ENCODE measurements at regions not wholly inside any gene's neighbourhood (a gene's known extent, or its start where the extent isn't known, plus 50 kb on each side); places are given as distances from the start of the nearest gene placed in this dataset.

- H3K9me3 Mint-ChIP-seq = peaks cover 8 to 12% of the 10 kb centered on the region in 2 experiments
- H3K27ac ChIP-seq (ENCODE audit: insufficient read length, low read depth, low read length) = no peak overlapping the region
- H3K56ac ChIP-seq (ENCODE audit: insufficient read length, low read depth, low read length) = no peak overlapping the region
- peaks cover 3% of the 10 kb centered on the region for H3K27me3 Mint-ChIP-seq (ENCODE audit: low read depth)
- H3K4me2 ChIP-seq (ENCODE audit: insufficient read depth, insufficient read length, low read length) = no peak overlapping the region
- H3K27ac Mint-ChIP-seq = no peak overlapping the region; a peak in 1 of 7 replicates
- H2AK5ac ChIP-seq (ENCODE audit: insufficient read length, low read length) = no peak overlapping the region
- DNase-seq = no peak
- H3K9me3 ChIP-seq (ENCODE audit: control insufficient read depth, low read depth, low read length) = no peaks in the 10 kb centered on the region
- no peak overlapping the region for H3K4me3 Mint-ChIP-seq
- H2AFZ ChIP-seq (ENCODE audit: low read length) = no peak overlapping the region
- no peak overlapping the region for H2BK12ac ChIP-seq (ENCODE audit: insufficient read length, low read depth, low read length)
- no peak overlapping the region for H3K18ac ChIP-seq (ENCODE audit: insufficient read length, low read depth, low read length)
- no peak overlapping the region for H4K91ac ChIP-seq (ENCODE audit: insufficient read length, low read depth, low read length)
- peaks cover 7 to 10% (median 9%) of the 10 kb centered on the region in 3 experiments for H3K36me3 Mint-ChIP-seq (ENCODE audit: insufficient read depth in 1 of 3, low read depth in 3 of 3)
- WGBS (ENCODE audit: extremely low coverage, insufficient read length, low lambda C conversion rate) = no CpG with 5 or more reads among the region's 4 CpGs
- H3K9ac ChIP-seq (ENCODE audit: extremely low read depth, insufficient read length, low read length) = no peak overlapping the region
- no peaks in the 10 kb centered on the region for H3K23me2 ChIP-seq (ENCODE audit: insufficient read length, low read depth, low read length, poor library complexity, severe bottlenecking)
- no peak overlapping the region for H2BK20ac ChIP-seq (ENCODE audit: low read depth, low read length, poor library complexity, severe bottlenecking)
- no peak overlapping the region for H2BK15ac ChIP-seq (ENCODE audit: low read depth, low read length)
- H3K27me3 ChIP-seq (ENCODE audit: insufficient read depth, low read length) = no peaks in the 10 kb centered on the region
- no peaks in the 10 kb centered on the region for H3K79me2 ChIP-seq (ENCODE audit: insufficient read depth, low read length)
- H3K4ac ChIP-seq (ENCODE audit: low read depth, low read length) = no peak overlapping the region
- H4K20me1 ChIP-seq (ENCODE audit: control insufficient read depth, insufficient read depth, insufficient read length) = no peaks in the 10 kb centered on the region
- TF ChIP-seq, protein P1, sequence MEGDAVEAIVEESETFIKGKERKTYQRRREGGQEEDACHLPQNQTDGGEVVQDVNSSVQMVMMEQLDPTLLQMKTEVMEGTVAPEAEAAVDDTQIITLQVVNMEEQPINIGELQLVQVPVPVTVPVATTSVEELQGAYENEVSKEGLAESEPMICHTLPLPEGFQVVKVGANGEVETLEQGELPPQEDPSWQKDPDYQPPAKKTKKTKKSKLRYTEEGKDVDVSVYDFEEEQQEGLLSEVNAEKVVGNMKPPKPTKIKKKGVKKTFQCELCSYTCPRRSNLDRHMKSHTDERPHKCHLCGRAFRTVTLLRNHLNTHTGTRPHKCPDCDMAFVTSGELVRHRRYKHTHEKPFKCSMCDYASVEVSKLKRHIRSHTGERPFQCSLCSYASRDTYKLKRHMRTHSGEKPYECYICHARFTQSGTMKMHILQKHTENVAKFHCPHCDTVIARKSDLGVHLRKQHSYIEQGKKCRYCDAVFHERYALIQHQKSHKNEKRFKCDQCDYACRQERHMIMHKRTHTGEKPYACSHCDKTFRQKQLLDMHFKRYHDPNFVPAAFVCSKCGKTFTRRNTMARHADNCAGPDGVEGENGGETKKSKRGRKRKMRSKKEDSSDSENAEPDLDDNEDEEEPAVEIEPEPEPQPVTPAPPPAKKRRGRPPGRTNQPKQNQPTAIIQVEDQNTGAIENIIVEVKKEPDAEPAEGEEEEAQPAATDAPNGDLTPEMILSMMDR (conservative IDR thresholded peaks at IDR 0.05) = no peak
- H3K4me1 Mint-ChIP-seq = peaks cover 21 to 23% of the 10 kb centered on the region in 2 experiments
- no peak overlapping the region for H2BK5ac ChIP-seq (ENCODE audit: insufficient read length, low read length)
- no peak overlapping the region for H3K23ac ChIP-seq (ENCODE audit: insufficient read length, low read depth, low read length)
- peaks cover 8% of the 10 kb centered on the region; the same call in 1 of the 2 replicates for H3K4me1 ChIP-seq (ENCODE audit: insufficient read depth, low read length)
- no peak overlapping the region for H3K14ac ChIP-seq (ENCODE audit: insufficient read depth, low read length)
- H2BK120ac ChIP-seq (ENCODE audit: low read depth, low read length, poor library complexity, severe bottlenecking) = no peak overlapping the region
- H3K79me1 ChIP-seq (ENCODE audit: insufficient read depth, low read depth, low read length, poor library complexity, severe bottlenecking) = no peaks in the 10 kb centered on the region
- no peak overlapping the region for H3T11ph ChIP-seq (ENCODE audit: low read length)
- no peak overlapping the region for H4K8ac ChIP-seq (replicated peaks; ENCODE audit: insufficient read length, low read depth, low read length)
- H4K5ac ChIP-seq (ENCODE audit: insufficient read length, low read depth, low read length) = no peak overlapping the region
Observed at GRCh38 chr22:26757496-26757895, 100.1 kb downstream of the MIAT start.
